ENCODE measurements at regions not wholly inside any gene's neighbourhood (a gene's known extent, or its start where the extent isn't known, plus 50 kb on each side); places are given as distances from the start of the nearest gene placed in this dataset.

GRCh38 chr4:33606951-33607350, 2637.4 kb downstream of the ARAP2 start:
- TF ChIP-seq CTCF (conservative IDR thresholded peaks at IDR 0.05; ENCODE audit: low read length) (no peak), EZH2phosphoT487 (IDR thresholded peaks at IDR 0.05; ENCODE audit: borderline replicate concordance) (no peak)

Data from Loucy (cell line).